GM12878 (cell line): ENCODE measurements at regions not wholly inside any gene's neighbourhood (a gene's known extent, or its start where the extent isn't known, plus 50 kb on each side); places are given as distances from the start of the nearest gene placed in this dataset.

Source experiments
- ATAC-seq: fragments of 200-7000 bp; cut with Tn5 transposase; 3 replicates; pipeline ENCODE4 v1.9.1; 2020; ENCODE audit warnings: mild to moderate bottlenecking, moderate library complexity
- BruUV-seq: library from RNA; stranded (reverse); fragments of 400-500 nt; replicated peaks from 2 replicates; lab custom pipeline; 2021; lab: Mats Ljungman, UMichigan
- CTCF ChIA-PET: fragments of 300-600 bp; sonication (Branson Sonifier 250); formaldehyde crosslinking; extraction: SDS; loops from one replicate; lab custom pipeline; 2021; ENCODE audit warnings: inconsistent platforms; lab: Yijun Ruan, JAX
- POLR2A ChIA-PET: fragments of 350-600 bp; formaldehyde crosslinking; extraction: SDS; loops from one replicate; lab custom pipeline; 2021; ENCODE audit warnings: inconsistent platforms; lab: Charles Lee
- RAD21 ChIA-PET: fragments of 300-600 bp; sonication (Branson Sonifier 250); formaldehyde crosslinking; loops from one replicate; lab custom pipeline; 2023; ENCODE audit warnings: antibody characterized with exemption; ENCODE audit not compliant: unreplicated experiment; lab: Charles Lee
- SMC1A ChIA-PET: fragments of 300-600 bp; sonication (Branson Sonifier 250); formaldehyde crosslinking; loops from one replicate; lab custom pipeline; 2023; ENCODE audit not compliant: unreplicated experiment, uncharacterized antibody; lab: Charles Lee
- DNase-seq: peaks from one replicate; pipeline ENCODE4 v3.0.0-alpha.2; 2011; ENCODE audit warnings: low read depth, low spot score
- FAIRE-seq: peaks from 3 replicates; lab custom pipeline; 2011; peaks lifted over from hg19 to GRCh38; lab: Jason Lieb, UNC
- H2AFZ ChIP-seq: 2 replicates; pipeline ENCODE4 v1.6.0; 2011; ENCODE audit warnings: low read depth, low read length, control low read depth; ENCODE audit not compliant: control insufficient read depth
- H3K27ac ChIP-seq: 2 replicates; pipeline ENCODE4 v1.5.1; 2011; ENCODE audit warnings: control low read depth; ENCODE audit not compliant: control insufficient read depth, insufficient read depth
- H3K27me3 ChIP-seq, 2 experiments: replicated peaks in 1 of 2; 2 replicates each; pipeline versions ENCODE4 v1.6.0 to v1.6.1; 2011; ENCODE audit warnings: low read length in 1 of 2; ENCODE audit not compliant: control insufficient read depth in 2 of 2, insufficient read depth in 2 of 2
- H3K36me3 ChIP-seq, 2 experiments: 2 replicates each; pipeline ENCODE4 v1.5.1; 2011; ENCODE audit warnings: low read length in 1 of 2; ENCODE audit not compliant: control insufficient read depth in 2 of 2, insufficient read depth in 2 of 2
- H3K4me1 ChIP-seq: 2 replicates; pipeline ENCODE4 v1.6.1; 2011; ENCODE audit warnings: mild to moderate bottlenecking, low read length, moderate library complexity, mixed read lengths; ENCODE audit not compliant: control insufficient read depth, insufficient read depth
- H3K4me2 ChIP-seq: 2 replicates; pipeline ENCODE4 v1.6.0; 2011; ENCODE audit warnings: control low read depth; ENCODE audit not compliant: control insufficient read depth, insufficient read depth
- H3K4me3 ChIP-seq: fragments of 200-600 bp; sonication (generic); 2 replicates; pipeline ENCODE4 v1.5.1; 2016
- H3K79me2 ChIP-seq: 2 replicates; pipeline ENCODE4 v1.6.0; 2011; ENCODE audit warnings: low read length; ENCODE audit not compliant: control insufficient read depth, insufficient read depth
- H3K9ac ChIP-seq: 2 replicates; pipeline ENCODE4 v1.8.0; 2011; ENCODE audit warnings: low read length, control low read depth, mixed read lengths; ENCODE audit not compliant: control insufficient read depth, insufficient read depth
- H3K9me3 ChIP-seq: replicated peaks from 3 replicates; pipeline ENCODE4 v1.5.1; 2011; ENCODE audit warnings: mild to moderate bottlenecking, low read length; ENCODE audit not compliant: control insufficient read depth, insufficient read depth
- H4K20me1 ChIP-seq: 2 replicates; pipeline ENCODE4 v1.6.0; 2011; ENCODE audit not compliant: control insufficient read depth, insufficient read depth
- CBX3 ChIP-seq: fragments of 200-600 bp; sonication (generic); IDR thresholded peaks from 2 replicates; pipeline ENCODE4 v1.6.1; 2016; ENCODE audit warnings: low read depth, borderline replicate concordance
- CBX5 ChIP-seq: sonication (generic); IDR thresholded peaks from 2 replicates; pipeline ENCODE4 v1.6.1; 2016; ENCODE audit warnings: low read depth, moderate library complexity, mild to moderate bottlenecking, inconsistent platforms
- CHD2 ChIP-seq: IDR thresholded peaks from 2 replicates; pipeline ENCODE4 v1.6.1; 2011; ENCODE audit warnings: low read depth, low read length, improper control_type of control experiment, borderline replicate concordance
- HSF1 ChIP-seq: fragments of 150-350 bp; IDR thresholded peaks from 2 replicates; pipeline ENCODE4 v1.6.1; 2014; ENCODE audit warnings: mild to moderate bottlenecking, low read depth, low read length
- IRF3 ChIP-seq: fragments of 450-650 bp; IDR thresholded peaks from 2 replicates; pipeline ENCODE4 v1.6.1; 2014; ENCODE audit warnings: mild to moderate bottlenecking
- PAX5 ChIP-seq: IDR thresholded peaks from 2 replicates; pipeline ENCODE4 v1.6.1; 2011; ENCODE audit warnings: low read depth, low read length, borderline replicate concordance
- RAD21 ChIP-seq: IDR thresholded peaks from 2 replicates; pipeline ENCODE4 v1.6.1; 2011; ENCODE audit warnings: mild to moderate bottlenecking, low read depth, low read length, moderate library complexity; ENCODE audit not compliant: insufficient read depth
- RFX5 ChIP-seq: IDR thresholded peaks from 2 replicates; pipeline ENCODE4 v1.6.1; 2011; ENCODE audit warnings: low read depth, low read length, improper control_type of control experiment
- SIN3A ChIP-seq: IDR thresholded peaks from 2 replicates; pipeline ENCODE4 v1.6.1; 2012; ENCODE audit warnings: low read depth, low read length, improper control_type of control experiment
- SMAD1 ChIP-seq: fragments of 450-650 bp; IDR thresholded peaks from 2 replicates; pipeline ENCODE4 v1.6.1; 2018; ENCODE audit warnings: mild to moderate bottlenecking, low read depth; ENCODE audit not compliant: partially characterized antibody
- STAT3 ChIP-seq: IDR thresholded peaks from 2 replicates; pipeline ENCODE4 v1.6.1; 2011; ENCODE audit warnings: low read depth, low read length, improper control_type of control experiment
- ZNF207 ChIP-seq: fragments of 450-650 bp; IDR thresholded peaks from 2 replicates; pipeline ENCODE4 v1.6.1; 2014; ENCODE audit warnings: antibody characterized with exemption, mild to moderate bottlenecking, borderline replicate concordance
- WGBS: methylation state at CpG from one replicate; pipeline ENCODE4 v1.1.6; 2016; ENCODE audit warnings: low lambda C conversion rate; ENCODE audit not compliant: insufficient replicate concordance, insufficient coverage; ENCODE audit errors: missing lambda C conversion rate; 5-methylcytosine and 5-hydroxymethylcytosine counted together
- in situ Hi-C: fragments of 300-500 bp; cut with MboI; formaldehyde crosslinking; loops from 9 replicates; pipeline ENCODE4 v1.14.3; 2018; ENCODE audit warnings: mixed read lengths
- intact Hi-C: fragments of 100-400 bp; cut with micrococcal nuclease; formaldehyde crosslinking; loops from one replicate; pipeline ENCODE4 v1.14.2; 2022; ENCODE audit not compliant: unreplicated experiment

GRCh38 chr2:149677416-149677815 lies 89.8 kb upstream of the MMADHC start (continued):
- no peak for TF ChIP-seq HSF1

GRCh38 chr2:149670086-149670485 lies 82.5 kb upstream of the MMADHC start:
- Histone ChIP-seq H3K9me3 (no peaks in the 10 kb centered on the region), H3K27ac (no peak overlapping the region), H3K4me2 (no peak overlapping the region), H3K36me3 (no peaks in the 10 kb centered on the region), H2AFZ (no peak overlapping the region), H4K20me1 (no peaks in the 10 kb centered on the region), H3K79me2 (no peaks in the 10 kb centered on the region), H3K4me3 (no peak overlapping the region), H3K9ac (no peak overlapping the region), H3K4me1 (no peaks in the 10 kb centered on the region), H3K27me3 (no peaks in the 10 kb centered on the region)
- ChIA-PET POLR2A (no interaction called here), RAD21 (no interaction called here), CTCF (no interaction called here), SMC1A (no interaction called here)
- BruUV-seq: no TSS peak
- in situ Hi-C loops (no loop called here), intact Hi-C loops (no loop called here)
- 0% methylated on average over 2 of the region's 2 CpGs for WGBS
- no peak for FAIRE-seq
- DNase-seq: no peak
- ATAC-seq: no peak
- no peak for TF ChIP-seq SIN3A
- no peak for TF ChIP-seq ZNF207
- TF ChIP-seq SMAD1: no peak
- no peak for TF ChIP-seq CBX3
- no peak for TF ChIP-seq RAD21
- no peak for TF ChIP-seq CBX5
- TF ChIP-seq PAX5: no peak
- TF ChIP-seq IRF3: no peak
- TF ChIP-seq STAT3: no peak
- no peak for TF ChIP-seq CHD2
- TF ChIP-seq RFX5: no peak
